ENCODE measurements at regions not wholly inside any gene's neighbourhood (a gene's known extent, or its start where the extent isn't known, plus 50 kb on each side); places are given as distances from the start of the nearest gene placed in this dataset.

DNA sequence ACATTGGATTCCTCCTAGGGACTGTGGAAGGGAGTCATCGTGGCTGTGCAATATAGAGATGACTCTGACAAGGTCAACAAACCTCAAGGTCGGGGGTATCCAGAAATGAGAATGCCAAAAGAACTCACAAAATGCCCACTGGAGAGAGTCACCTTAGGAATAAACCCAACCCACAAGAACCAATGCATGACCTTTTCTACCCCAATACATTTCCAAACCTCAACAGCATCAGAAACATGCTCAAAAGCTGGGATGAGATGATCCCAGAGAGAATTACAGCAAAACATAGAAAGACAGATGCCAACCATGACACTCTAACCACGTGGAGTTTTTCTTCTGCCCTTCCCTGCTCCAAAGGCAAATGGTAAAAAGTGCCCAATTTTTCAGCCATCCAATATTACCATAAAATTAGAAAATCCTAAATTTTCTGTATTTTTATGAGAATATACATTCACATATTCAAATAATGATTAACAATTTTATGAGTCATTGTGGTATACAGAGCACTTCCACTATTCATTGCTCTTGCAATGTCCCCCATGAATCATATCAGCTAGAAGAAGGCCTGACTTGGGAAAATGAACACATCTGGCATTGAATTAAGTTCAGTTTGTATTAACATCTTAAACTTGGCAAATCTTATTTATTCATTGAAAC, 88.2 kb upstream of the PALMD start:
- H3K36me3 ChIP-seq (ENCODE audit: control insufficient read depth in 1 of 2, insufficient read depth in 2 of 2, low read length in 2 of 2) = no peaks in the 10 kb centered on the region
- no peak overlapping the region for H3K23ac ChIP-seq (ENCODE audit: low read length)
- no peak overlapping the region for H3K9ac ChIP-seq (ENCODE audit: low read length)
- peaks cover 2% of the 10 kb centered on the region for H3K9me3 ChIP-seq (ENCODE audit: insufficient read depth, low read depth, low read length)
- no peak overlapping the region for H3K18ac ChIP-seq (ENCODE audit: low read length)
- no peak overlapping the region for H2AK5ac ChIP-seq (ENCODE audit: low read length)
- no peak overlapping the region for H3K27ac ChIP-seq (ENCODE audit: low read depth, low read length)
- H3K4me3 ChIP-seq (ENCODE audit: low read depth, low read length) = no peak overlapping the region
- H2BK12ac ChIP-seq (ENCODE audit: low read length) = no peak overlapping the region
- H4K12ac ChIP-seq (ENCODE audit: low read depth, low read length) = no peak overlapping the region
- H2BK5ac ChIP-seq (ENCODE audit: low read depth, low read length, poor library complexity) = no peak overlapping the region
- no peak overlapping the region for H4K91ac ChIP-seq (ENCODE audit: low read depth, low read length)
- H3K4me1 ChIP-seq (ENCODE audit: control insufficient read depth in 1 of 2, insufficient read depth in 2 of 2, low read length in 2 of 2) = no peaks in the 10 kb centered on the region
- H3K4ac ChIP-seq (ENCODE audit: low read depth, low read length) = no peak overlapping the region
- no peaks in the 10 kb centered on the region for H3K79me2 ChIP-seq (ENCODE audit: control insufficient read depth, insufficient read depth, low read length, poor library complexity)
- H2BK120ac ChIP-seq (ENCODE audit: insufficient read depth, low read length, poor library complexity) = no peak overlapping the region
- no peak overlapping the region for H2AFZ ChIP-seq (ENCODE audit: insufficient read depth, low read length, poor library complexity)
- WGBS (ENCODE audit: extremely low coverage, insufficient coverage, insufficient read length) = no CpG with 5 or more reads among the region's 3 CpGs
- no peaks in the 10 kb centered on the region for H3K79me1 ChIP-seq (ENCODE audit: low read length)
- no peak for DNase-seq
- no peak overlapping the region for H3K14ac ChIP-seq (ENCODE audit: low read length)
- H3K4me2 ChIP-seq (ENCODE audit: low read length) = no peak overlapping the region
- no peaks in the 10 kb centered on the region for H3K27me3 ChIP-seq (ENCODE audit: insufficient read depth, low read length)
- H4K8ac ChIP-seq (ENCODE audit: low read depth, low read length) = no peak overlapping the region

DNA sequence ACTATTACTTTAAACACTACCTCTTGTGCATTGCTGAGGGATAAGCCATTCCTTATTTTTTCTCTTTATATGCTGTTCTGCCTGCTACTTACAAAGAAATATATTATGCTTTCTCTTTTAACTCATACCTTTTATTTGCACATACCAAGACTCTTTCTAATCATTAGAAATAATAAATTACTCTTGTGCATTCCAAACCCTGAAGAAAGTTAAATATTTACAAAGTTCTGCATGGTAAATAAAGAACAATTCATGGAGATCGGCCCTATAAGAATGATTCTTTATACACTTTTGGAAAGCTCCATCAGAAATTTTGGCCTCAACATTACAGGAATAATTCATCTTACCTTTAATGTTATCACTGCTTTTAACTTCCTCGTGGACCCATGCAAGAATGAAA, 86.7 kb upstream of the PALMD start:
- no peaks in the 10 kb centered on the region for H3K4me1 ChIP-seq (ENCODE audit: control insufficient read depth in 1 of 2, insufficient read depth in 2 of 2, low read length in 2 of 2)
- no peak overlapping the region for H2BK12ac ChIP-seq (ENCODE audit: low read length)
- H3K79me1 ChIP-seq (ENCODE audit: low read length) = no peaks in the 10 kb centered on the region
- no peak overlapping the region for H3K18ac ChIP-seq (ENCODE audit: low read length)
- H3K4ac ChIP-seq (ENCODE audit: low read depth, low read length) = no peak overlapping the region
- H4K8ac ChIP-seq (ENCODE audit: low read depth, low read length) = no peak overlapping the region
- no peak overlapping the region for H2BK120ac ChIP-seq (ENCODE audit: insufficient read depth, low read length, poor library complexity)
- no peak overlapping the region for H3K9ac ChIP-seq (ENCODE audit: low read length)
- H3K4me2 ChIP-seq (ENCODE audit: low read length) = no peak overlapping the region
- H3K14ac ChIP-seq (ENCODE audit: low read length) = no peak overlapping the region
- no CpG with 5 or more reads among the region's 2 CpGs for WGBS (ENCODE audit: extremely low coverage, insufficient coverage, insufficient read length)
- H3K79me2 ChIP-seq (ENCODE audit: control insufficient read depth, insufficient read depth, low read length, poor library complexity) = no peaks in the 10 kb centered on the region
- no peaks in the 10 kb centered on the region for H3K27me3 ChIP-seq (ENCODE audit: insufficient read depth, low read length)
- no peak overlapping the region for H3K4me3 ChIP-seq (ENCODE audit: low read depth, low read length)
- no peak overlapping the region for H4K12ac ChIP-seq (ENCODE audit: low read depth, low read length)
- H3K27ac ChIP-seq (ENCODE audit: low read depth, low read length) = no peak overlapping the region
- H3K36me3 ChIP-seq (ENCODE audit: control insufficient read depth in 1 of 2, insufficient read depth in 2 of 2, low read length in 2 of 2) = no peaks in the 10 kb centered on the region
- H3K23ac ChIP-seq (ENCODE audit: low read length) = no peak overlapping the region
- H4K91ac ChIP-seq (ENCODE audit: low read depth, low read length) = no peak overlapping the region
- no peak overlapping the region for H2AFZ ChIP-seq (ENCODE audit: insufficient read depth, low read length, poor library complexity)
- no peak for DNase-seq
- peaks cover 2% of the 10 kb centered on the region for H3K9me3 ChIP-seq (ENCODE audit: insufficient read depth, low read depth, low read length)
- H2AK5ac ChIP-seq (ENCODE audit: low read length) = no peak overlapping the region
- H2BK5ac ChIP-seq (ENCODE audit: low read depth, low read length, poor library complexity) = no peak overlapping the region

DNA sequence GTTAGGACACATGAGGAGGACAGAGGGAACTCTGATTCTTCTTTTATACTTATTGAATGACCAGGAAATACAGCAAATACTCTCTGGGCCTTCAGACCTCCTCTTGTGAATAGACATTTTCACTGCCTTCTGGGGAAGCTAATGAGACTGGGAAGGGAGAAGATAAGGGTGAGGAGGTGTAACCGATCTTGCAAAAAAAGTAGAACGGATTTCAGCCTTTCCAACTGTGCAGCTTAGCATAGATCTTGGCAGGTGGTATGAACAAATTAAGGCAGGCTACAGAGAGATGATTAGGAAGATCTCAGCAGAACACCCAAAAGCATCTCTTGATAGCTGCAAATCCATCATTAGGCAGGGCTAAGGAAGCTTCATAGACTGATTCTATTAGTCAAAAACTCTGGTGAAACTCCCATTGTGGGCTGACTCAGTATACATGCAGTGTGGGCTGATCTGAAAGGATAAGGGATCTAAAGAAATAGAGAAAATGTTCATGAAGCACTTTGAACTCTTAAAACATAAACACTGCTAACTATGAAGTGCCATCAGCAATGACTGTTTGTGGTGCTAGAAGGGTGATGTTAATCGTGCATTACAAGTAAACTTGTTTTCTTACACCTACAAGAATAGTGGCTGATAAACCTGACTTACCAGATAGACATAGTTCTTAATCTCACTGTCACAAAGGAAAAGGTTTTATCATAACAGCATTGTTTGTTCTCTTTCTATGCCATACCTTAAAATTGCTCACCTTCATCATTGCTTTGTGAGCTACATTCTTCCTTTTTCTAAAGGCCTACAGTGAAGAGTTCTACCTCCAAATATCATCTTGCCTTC, 85.5 kb upstream of the PALMD start:
- Histone ChIP-seq H3K9ac (ENCODE audit: low read length) (no peak overlapping the region), H4K91ac (ENCODE audit: low read depth, low read length) (no peak overlapping the region), H3K23ac (ENCODE audit: low read length) (no peak overlapping the region), H3K27ac (ENCODE audit: low read depth, low read length) (no peak overlapping the region), H3K9me3 (ENCODE audit: insufficient read depth, low read depth, low read length) (peaks cover 2% of the 10 kb centered on the region), H2AK5ac (ENCODE audit: low read length) (no peak overlapping the region), H3K79me1 (ENCODE audit: low read length) (no peaks in the 10 kb centered on the region), H3K79me2 (ENCODE audit: control insufficient read depth, insufficient read depth, low read length, poor library complexity) (no peaks in the 10 kb centered on the region), H4K12ac (ENCODE audit: low read depth, low read length) (no peak overlapping the region), H3K4me3 (ENCODE audit: low read depth, low read length) (no peak overlapping the region), H2BK120ac (ENCODE audit: insufficient read depth, low read length, poor library complexity) (no peak overlapping the region), H4K8ac (ENCODE audit: low read depth, low read length) (peak overlapping the region; percentile 47), H3K18ac (ENCODE audit: low read length) (no peak overlapping the region), H2BK12ac (ENCODE audit: low read length) (no peak overlapping the region), H3K4me1 (ENCODE audit: control insufficient read depth in 1 of 2, insufficient read depth in 2 of 2, low read length in 2 of 2) (no peaks in the 10 kb centered on the region), H2AFZ (ENCODE audit: insufficient read depth, low read length, poor library complexity) (no peak overlapping the region), H2BK5ac (ENCODE audit: low read depth, low read length, poor library complexity) (no peak overlapping the region), H3K27me3 (ENCODE audit: insufficient read depth, low read length) (no peaks in the 10 kb centered on the region), H3K14ac (ENCODE audit: low read length) (no peak overlapping the region), H3K36me3 (ENCODE audit: control insufficient read depth in 1 of 2, insufficient read depth in 2 of 2, low read length in 2 of 2) (no peaks in the 10 kb centered on the region), H3K4me2 (ENCODE audit: low read length) (no peak overlapping the region), H3K4ac (ENCODE audit: low read depth, low read length) (no peak overlapping the region)
- peak; percentile 57 to 93 for DNase-seq
- no CpG with 5 or more reads among the region's 3 CpGs for WGBS (ENCODE audit: extremely low coverage, insufficient coverage, insufficient read length)

DNA sequence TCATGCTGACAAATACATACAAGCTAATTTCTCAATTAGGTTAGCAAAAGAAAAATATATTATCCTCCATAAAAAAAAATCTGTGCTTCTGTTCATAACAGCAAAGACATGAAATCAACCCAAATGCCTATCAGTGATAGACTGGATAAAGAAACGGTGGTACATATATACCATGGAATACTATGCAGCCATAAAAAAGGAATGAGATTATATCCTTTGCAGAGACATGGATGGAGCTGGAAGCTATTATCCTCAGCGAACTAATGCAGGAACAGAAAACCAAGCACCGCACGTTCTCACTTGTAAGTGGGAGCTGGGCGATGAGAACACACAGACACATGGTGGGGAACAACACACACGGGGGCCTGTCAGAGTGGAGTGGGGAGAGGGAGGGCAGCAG, 84.0 kb upstream of the PALMD start:
- no peak overlapping the region for H2BK12ac ChIP-seq (ENCODE audit: low read length)
- H3K27me3 ChIP-seq (ENCODE audit: insufficient read depth, low read length) = no peaks in the 10 kb centered on the region
- no peaks in the 10 kb centered on the region for H3K4me1 ChIP-seq (ENCODE audit: control insufficient read depth in 1 of 2, insufficient read depth in 2 of 2, low read length in 2 of 2)

More for the DNA sequence above, 84.0 kb upstream of the PALMD start:
- WGBS (ENCODE audit: extremely low coverage, insufficient coverage, insufficient read length) = no CpG with 5 or more reads among the region's 6 CpGs
- Histone ChIP-seq H3K27ac (ENCODE audit: low read depth, low read length) (no peak overlapping the region), H2AK5ac (ENCODE audit: low read length) (no peak overlapping the region), H3K18ac (ENCODE audit: low read length) (no peak overlapping the region), H4K91ac (ENCODE audit: low read depth, low read length) (no peak overlapping the region), H3K36me3 (ENCODE audit: control insufficient read depth in 1 of 2, insufficient read depth in 2 of 2, low read length in 2 of 2) (no peaks in the 10 kb centered on the region), H2AFZ (ENCODE audit: insufficient read depth, low read length, poor library complexity) (no peak overlapping the region), H4K8ac (ENCODE audit: low read depth, low read length) (no peak overlapping the region), H3K79me1 (ENCODE audit: low read length) (no peaks in the 10 kb centered on the region), H4K12ac (ENCODE audit: low read depth, low read length) (no peak overlapping the region), H3K4me3 (ENCODE audit: low read depth, low read length) (no peak overlapping the region), H3K14ac (ENCODE audit: low read length) (no peak overlapping the region), H3K79me2 (ENCODE audit: control insufficient read depth, insufficient read depth, low read length, poor library complexity) (no peaks in the 10 kb centered on the region), H3K9me3 (ENCODE audit: insufficient read depth, low read depth, low read length) (peaks cover 2% of the 10 kb centered on the region), H3K23ac (ENCODE audit: low read length) (no peak overlapping the region), H3K4me2 (ENCODE audit: low read length) (no peak overlapping the region), H2BK5ac (ENCODE audit: low read depth, low read length, poor library complexity) (no peak overlapping the region), H2BK120ac (ENCODE audit: insufficient read depth, low read length, poor library complexity) (no peak overlapping the region), H3K9ac (ENCODE audit: low read length) (no peak overlapping the region), H3K4ac (ENCODE audit: low read depth, low read length) (no peak overlapping the region)
- DNase-seq = no peak
